Keratinocyte (primary cell): ENCODE measurements at regions not wholly inside any gene's neighbourhood (a gene's known extent, or its start where the extent isn't known, plus 50 kb on each side); places are given as distances from the start of the nearest gene placed in this dataset.

Experiments
- CTCF ChIP-seq, 3 experiments: IDR thresholded peaks in 1 of 3; conservative IDR thresholded peaks in 1 of 3; optimal IDR thresholded peaks in 1 of 3; 2 replicates in 2 of 3; 3 replicates in 1 of 3; pipeline versions ENCODE3 to v1.5.1; 2011; ENCODE audit warnings: low read length in 3 of 3, mild to moderate bottlenecking in 3 of 3, moderate library complexity in 2 of 3, control low read depth in 1 of 3, inconsistent platforms in 1 of 3; ENCODE audit not compliant: insufficient read depth in 2 of 3; ENCODE audit errors: extremely low read depth in 1 of 3
- EZH2 ChIP-seq: IDR thresholded peaks from one replicate; pipeline ENCODE4 v1.6.1; 2012; ENCODE audit warnings: inconsistent platforms, mild to moderate bottlenecking, low read length, moderate library complexity

DNA sequence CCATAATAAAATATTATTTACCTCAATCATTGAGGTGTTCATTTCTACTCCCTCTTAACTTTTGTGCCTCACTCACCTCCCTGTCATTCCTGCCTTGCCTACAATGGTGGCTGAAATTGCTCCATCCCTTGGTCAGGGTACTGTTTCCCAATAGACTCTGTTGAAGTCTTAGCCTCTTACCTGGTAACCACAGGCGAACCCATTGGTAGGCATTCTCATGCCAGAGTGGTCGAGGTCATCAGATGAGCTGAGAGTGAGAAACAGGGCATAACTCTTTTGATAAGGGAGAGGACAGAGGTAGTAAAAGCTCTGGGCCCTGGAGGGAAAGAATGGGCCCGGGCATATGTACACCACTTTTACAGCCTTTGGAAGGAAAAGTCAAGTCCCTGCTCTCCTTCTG is 265.6 kb downstream of the ARRDC4 start:
- TF ChIP-seq CTCF (optimal IDR thresholded peaks at IDR 0.05 in 1 of 3, IDR thresholded peaks at IDR 0.05 in 1 of 3, conservative IDR thresholded peaks at IDR 0.05 in 1 of 3; ENCODE audit: extremely low read depth in 1 of 3, insufficient read depth in 2 of 3, low read length in 3 of 3) = no peak
- no peak for TF ChIP-seq EZH2
